Hepatocyte (in vitro differentiated cells): ENCODE measurements at regions not wholly inside any gene's neighbourhood (a gene's known extent, or its start where the extent isn't known, plus 50 kb on each side); places are given as distances from the start of the nearest gene placed in this dataset.
"Not testable (repeated sequence)": the region's sequence is repeated elsewhere in the genome, so short reads cannot be mapped to it uniquely, and the experiment has no call there.

ENCODE experiments used
- EZH2 ChIP-seq: fragments of 200-600 bp; sonication (generic); IDR thresholded peaks from 2 replicates; pipeline ENCODE4 v1.6.1; 2016; ENCODE audit warnings: antibody characterized with exemption, mild to moderate bottlenecking, borderline replicate concordance
- TF ChIP-seq, protein P1 (sequence below): fragments of 200-600 bp; sonication (generic); IDR thresholded peaks from 2 replicates; pipeline ENCODE4 v1.5.1; 2016; ENCODE audit warnings: antibody characterized with exemption, mild to moderate bottlenecking; ENCODE audit not compliant: poor library complexity

GRCh38 chr1:83163879-83164475 is 835.0 kb downstream of the TTLL7 start:
- TF ChIP-seq, protein P1, sequence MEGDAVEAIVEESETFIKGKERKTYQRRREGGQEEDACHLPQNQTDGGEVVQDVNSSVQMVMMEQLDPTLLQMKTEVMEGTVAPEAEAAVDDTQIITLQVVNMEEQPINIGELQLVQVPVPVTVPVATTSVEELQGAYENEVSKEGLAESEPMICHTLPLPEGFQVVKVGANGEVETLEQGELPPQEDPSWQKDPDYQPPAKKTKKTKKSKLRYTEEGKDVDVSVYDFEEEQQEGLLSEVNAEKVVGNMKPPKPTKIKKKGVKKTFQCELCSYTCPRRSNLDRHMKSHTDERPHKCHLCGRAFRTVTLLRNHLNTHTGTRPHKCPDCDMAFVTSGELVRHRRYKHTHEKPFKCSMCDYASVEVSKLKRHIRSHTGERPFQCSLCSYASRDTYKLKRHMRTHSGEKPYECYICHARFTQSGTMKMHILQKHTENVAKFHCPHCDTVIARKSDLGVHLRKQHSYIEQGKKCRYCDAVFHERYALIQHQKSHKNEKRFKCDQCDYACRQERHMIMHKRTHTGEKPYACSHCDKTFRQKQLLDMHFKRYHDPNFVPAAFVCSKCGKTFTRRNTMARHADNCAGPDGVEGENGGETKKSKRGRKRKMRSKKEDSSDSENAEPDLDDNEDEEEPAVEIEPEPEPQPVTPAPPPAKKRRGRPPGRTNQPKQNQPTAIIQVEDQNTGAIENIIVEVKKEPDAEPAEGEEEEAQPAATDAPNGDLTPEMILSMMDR = not testable (repeated sequence)
- not testable (repeated sequence) for TF ChIP-seq EZH2
